ENCODE measurements at regions not wholly inside any gene's neighbourhood (a gene's known extent, or its start where the extent isn't known, plus 50 kb on each side); places are given as distances from the start of the nearest gene placed in this dataset.

GRCh38 chr20:39795401-39796272 is 833.5 kb downstream of the DHX35 start:
- no peak for DNase-seq

- DNase-seq = no peak
These were observed 830.2 kb downstream of the DHX35 start for GRCh38 chr20:39792334-39792733.

- DNase-seq = no peak
These were observed 827.3 kb downstream of the DHX35 start for GRCh38 chr20:39789411-39789810.

GRCh38 chr20:39785252-39785917 is 823.2 kb downstream of the DHX35 start:
- DNase-seq = no peak

GRCh38 chr20:39784693-39785092 is 822.5 kb downstream of the DHX35 start:
- DNase-seq = no peak

GRCh38 chr20:39778847-39779604 is 816.9 kb downstream of the DHX35 start:
- no peak for DNase-seq

- no peak for DNase-seq
These were observed 816.3 kb downstream of the DHX35 start for GRCh38 chr20:39778431-39778830.

- no peak for DNase-seq
These were observed 815.5 kb downstream of the DHX35 start for GRCh38 chr20:39777610-39778009.

GRCh38 chr20:39775110-39775509 is 813.0 kb downstream of the DHX35 start:
- DNase-seq = no peak

- DNase-seq = no peak
These were observed 811.3 kb downstream of the DHX35 start for GRCh38 chr20:39773380-39774000.

GRCh38 chr20:39767352-39767751 is 805.2 kb downstream of the DHX35 start:
- no peak for DNase-seq

- no peak for DNase-seq
These were observed 804.2 kb downstream of the DHX35 start for GRCh38 chr20:39766333-39766732.

- DNase-seq = no peak
These were observed 800.6 kb downstream of the DHX35 start for GRCh38 chr20:39762716-39763115.

GRCh38 chr20:39758876-39759275 is 796.7 kb downstream of the DHX35 start:
- no peak for DNase-seq

- no peak for DNase-seq
These were observed 794.7 kb downstream of the DHX35 start for GRCh38 chr20:39756828-39757227.

GRCh38 chr20:39756369-39756768 is 794.2 kb downstream of the DHX35 start:
- DNase-seq = no peak

- DNase-seq = no peak
These were observed 790.2 kb downstream of the DHX35 start for GRCh38 chr20:39752262-39752876.

- no peak for DNase-seq
These were observed 789.5 kb downstream of the DHX35 start for GRCh38 chr20:39751557-39752137.

GRCh38 chr20:39745380-39745779 is 783.2 kb downstream of the DHX35 start:
- DNase-seq = no peak

- no peak for DNase-seq
These were observed 776.5 kb downstream of the DHX35 start for GRCh38 chr20:39738651-39739050.

GRCh38 chr20:39736434-39737327 is 774.5 kb downstream of the DHX35 start:
- no peak for DNase-seq
